Uterus (tissue), 3 donors: ENCODE measurements at regions not wholly inside any gene's neighbourhood (a gene's known extent, or its start where the extent isn't known, plus 50 kb on each side); places are given as distances from the start of the nearest gene placed in this dataset.

ENCODE experiments used
- DNase-seq, 2 donors: peaks; one replicate each; pipeline ENCODE4 v3.0.0-alpha.2; 2019 to 2020
- H3K27ac ChIP-seq, 2 donors: fragments of 200-600 bp; sonication (generic); 1 replicate in 1 of 2; 2 replicates in 1 of 2; pipeline ENCODE4 v1.5.1; 2016 to 2018
- H3K27me3 ChIP-seq, 2 donors: fragments of 200-600 bp; sonication (generic); one replicate each; pipeline ENCODE4 v1.5.1; 2018 to 2019; ENCODE audit warnings: control low read depth in 1 of 2
- H3K36me3 ChIP-seq, 2 donors: fragments of 200-600 bp; sonication (generic); one replicate each; pipeline ENCODE4 v1.5.1; 2019; ENCODE audit warnings: control low read depth in 1 of 2
- H3K4me1 ChIP-seq, 2 donors: fragments of 200-600 bp; sonication (generic); one replicate each; pipeline ENCODE4 v1.5.1; 2018 to 2019; ENCODE audit warnings: control low read depth in 1 of 2
- H3K4me3 ChIP-seq, 2 donors: fragments of 200-600 bp; sonication (generic); 1 replicate in 1 of 2; 2 replicates in 1 of 2; pipeline ENCODE4 v1.5.1; 2018 to 2019; ENCODE audit warnings: mild to moderate bottlenecking in 1 of 2
- H3K9me3 ChIP-seq, 2 donors: fragments of 200-600 bp; sonication (generic); one replicate each; pipeline ENCODE4 v1.5.1; 2019; ENCODE audit warnings: control low read depth in 1 of 2
- CTCF ChIP-seq, 4 experiments: fragments of 200-600 bp in 2 of 4; fragments of 450-650 bp in 2 of 4; sonication (generic) in 2 of 4; IDR thresholded peaks; one replicate each; pipeline ENCODE4 v1.5.1; 2016 to 2019; ENCODE audit warnings: antibody characterized with exemption in 4 of 4, mild to moderate bottlenecking in 2 of 4, moderate library complexity in 1 of 4
- POLR2A ChIP-seq, 2 donors: fragments of 450-650 bp; IDR thresholded peaks; one replicate each; pipeline ENCODE4 v1.6.1; 2016; ENCODE audit warnings: antibody characterized with exemption in 2 of 2, mild to moderate bottlenecking in 1 of 2, moderate library complexity in 1 of 2
- intact Hi-C: fragments of 100-400 bp; cut with DNase I; formaldehyde crosslinking; loops from one replicate; pipeline ENCODE4 v1.15.1; 2023; ENCODE audit warnings: low total_unique reads
- donor health status: DM: yes; HTN: yes; CAD: no.

GRCh38 chr15:62582580-62582979, 417.5 kb upstream of the C2CD4B start:
- intact Hi-C loops: no loop called here
- no peaks in the 10 kb centered on the region for H3K27me3 ChIP-seq
- TF ChIP-seq POLR2A (IDR thresholded peaks at IDR 0.05) (no peak), CTCF (IDR thresholded peaks at IDR 0.05) (no peak)
- no peak overlapping the region for H3K4me3 ChIP-seq
- no peaks in the 10 kb centered on the region for H3K36me3 ChIP-seq
- no peaks in the 10 kb centered on the region for H3K9me3 ChIP-seq
- no peak for DNase-seq
- H3K4me1 ChIP-seq: no peaks in the 10 kb centered on the region
- no peak overlapping the region for H3K27ac ChIP-seq

DNA sequence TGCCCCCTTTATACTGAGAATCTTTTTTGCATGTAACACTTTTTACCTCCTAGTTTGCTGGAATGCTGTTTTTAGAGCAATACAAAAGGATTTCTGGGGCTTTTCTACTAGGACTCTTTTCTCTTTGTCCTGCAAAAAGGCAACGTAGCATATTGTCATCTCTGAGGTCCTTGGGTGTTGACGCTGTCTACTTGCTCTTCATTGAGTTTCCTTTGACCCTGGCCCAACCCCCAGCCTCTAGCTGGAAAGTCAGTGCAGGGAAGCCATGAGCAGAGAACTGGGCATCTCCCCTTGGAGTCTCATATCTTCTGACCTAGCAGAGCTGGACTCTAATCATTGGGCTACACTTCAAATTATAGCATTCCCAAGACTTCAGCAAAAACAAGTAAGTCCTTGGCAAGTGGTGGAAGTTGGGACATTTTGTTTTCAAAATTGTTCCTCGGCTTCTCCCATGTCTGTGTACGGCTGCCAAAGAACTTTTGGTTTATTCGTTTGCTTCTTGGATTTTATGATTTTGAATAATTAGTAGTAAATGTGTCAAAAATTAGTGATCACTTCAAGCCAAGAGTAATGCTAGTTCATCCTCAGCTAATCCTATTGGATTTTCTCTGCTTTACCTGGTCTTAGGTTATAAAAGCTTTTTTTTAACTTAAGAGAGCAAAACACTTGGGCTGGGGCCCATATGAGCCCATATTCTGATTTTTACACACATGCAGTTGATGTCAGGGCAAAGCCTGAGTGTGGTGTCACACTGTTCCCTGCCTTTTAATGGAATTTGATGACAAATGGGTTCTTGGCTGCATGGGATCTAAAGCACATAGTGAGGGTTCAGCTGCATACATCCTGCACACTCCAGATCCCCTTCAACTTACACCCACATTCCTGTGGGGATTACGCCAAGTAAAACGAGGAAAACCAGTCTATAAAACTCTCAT, 419.5 kb upstream of the C2CD4B start:
- H3K4me1 ChIP-seq: no peaks in the 10 kb centered on the region
- no peaks in the 10 kb centered on the region for H3K27me3 ChIP-seq
- no peak overlapping the region for H3K4me3 ChIP-seq
- H3K27ac ChIP-seq: peak overlapping the region in 1 of 2 donors; percentile 24
- intact Hi-C loops: no loop called here
- no peaks in the 10 kb centered on the region for H3K9me3 ChIP-seq
- TF ChIP-seq POLR2A (IDR thresholded peaks at IDR 0.05): no peak
- no peak for TF ChIP-seq CTCF (IDR thresholded peaks at IDR 0.05)
- H3K36me3 ChIP-seq: no peaks in the 10 kb centered on the region
- no peak for DNase-seq

GRCh38 chr15:62588938-62589670, 424.0 kb upstream of the C2CD4B start:
- Histone ChIP-seq H3K27ac (no peak overlapping the region), H3K4me1 (no peaks in the 10 kb centered on the region), H3K36me3 (no peaks in the 10 kb centered on the region), H3K27me3 (no peaks in the 10 kb centered on the region), H3K4me3 (no peak overlapping the region), H3K9me3 (no peaks in the 10 kb centered on the region)
- intact Hi-C loops: no loop called here
- TF ChIP-seq POLR2A (IDR thresholded peaks at IDR 0.05) (no peak), CTCF (IDR thresholded peaks at IDR 0.05) (no peak)
- no peak for DNase-seq

DNA sequence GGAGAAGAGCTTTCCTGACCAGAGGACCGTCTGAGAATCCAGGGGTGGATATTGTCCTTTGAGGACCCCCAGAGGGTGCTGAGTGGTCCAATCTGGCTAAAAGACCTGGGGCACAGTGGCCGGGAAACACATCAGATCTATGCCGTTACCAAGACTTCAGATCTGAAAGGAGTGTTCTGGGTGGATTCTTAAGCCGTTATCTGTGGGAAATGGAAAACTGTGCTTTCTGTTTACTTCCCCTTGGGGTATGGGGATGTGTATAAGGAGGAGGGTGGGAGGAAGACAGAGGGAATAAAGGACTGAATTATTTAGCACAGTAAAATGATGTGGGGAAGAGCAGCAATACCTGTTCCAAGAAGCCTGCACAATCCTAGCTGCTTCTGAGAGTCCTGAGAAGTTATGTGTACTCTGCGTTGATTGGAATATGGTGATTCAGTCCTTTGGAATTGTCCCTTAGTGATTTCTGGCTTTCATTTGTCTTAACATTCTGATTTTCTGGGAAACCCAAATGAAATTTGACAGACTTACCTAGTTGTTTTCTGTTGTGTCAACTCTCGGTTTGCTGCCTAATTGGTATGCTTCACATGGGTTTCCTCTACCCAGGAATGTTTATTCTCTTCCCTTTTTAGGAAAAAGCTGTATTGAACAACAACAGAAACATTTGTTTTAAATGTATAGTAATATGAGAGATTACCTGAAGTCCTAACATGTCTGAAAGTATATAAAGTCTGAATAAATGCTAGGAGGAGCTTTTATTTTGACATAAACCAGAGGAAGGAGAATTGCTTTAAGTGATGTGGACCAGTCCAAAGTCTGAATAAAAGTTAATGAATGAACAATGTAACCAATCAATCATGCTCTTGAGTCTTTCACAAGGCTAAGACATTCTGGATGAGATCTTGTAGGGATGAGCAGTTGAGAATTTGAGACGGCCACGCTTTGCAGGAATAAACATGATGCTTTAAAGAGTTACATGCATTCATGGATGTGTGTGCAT, 427.1 kb upstream of the C2CD4B start:
- Histone ChIP-seq H3K27me3 (no peaks in the 10 kb centered on the region), H3K36me3 (no peaks in the 10 kb centered on the region), H3K9me3 (no peaks in the 10 kb centered on the region), H3K4me1 (no peaks in the 10 kb centered on the region), H3K27ac (no peak overlapping the region), H3K4me3 (no peak overlapping the region)
- no peak for DNase-seq
- intact Hi-C loops: no loop called here
- TF ChIP-seq CTCF (IDR thresholded peaks at IDR 0.05) (no peak), POLR2A (IDR thresholded peaks at IDR 0.05) (no peak)
